ENCODE measurements at regions not wholly inside any gene's neighbourhood (a gene's known extent, or its start where the extent isn't known, plus 50 kb on each side); places are given as distances from the start of the nearest gene placed in this dataset.
"Not testable (repeated sequence)": the region's sequence is repeated elsewhere in the genome, so short reads cannot be mapped to it uniquely, and the experiment has no call there.

- H3K4me3 ChIP-seq; H3K27ac ChIP-seq; intact Hi-C loops (cut with DNase I; ENCODE audit: low total_unique reads); H3K9me3 ChIP-seq; DNase-seq; H3K36me3 ChIP-seq; in situ Hi-C loops (cut with MboI; ENCODE audit: low sequenced_read_pairs in 4 of 4); H3K27me3 ChIP-seq; H3K4me1 ChIP-seq: not testable (repeated sequence)
- ATAC-seq: peak; percentile 25 to 30
Measured at GRCh38 chr21:7743940-7744339, 2777.4 kb upstream of the TPTE start.

- peak; percentile 96 for ATAC-seq
- H3K4me3 ChIP-seq; H3K9me3 ChIP-seq; DNase-seq; H3K4me1 ChIP-seq; H3K27ac ChIP-seq; in situ Hi-C loops (cut with MboI; ENCODE audit: low sequenced_read_pairs in 4 of 4); intact Hi-C loops (cut with DNase I; ENCODE audit: low total_unique reads); H3K27me3 ChIP-seq; H3K36me3 ChIP-seq: not testable (repeated sequence)
Measured at GRCh38 chr21:7744406-7745099, 2776.8 kb upstream of the TPTE start.

GRCh38 chr21:7745100-7745450 lies 2776.3 kb upstream of the TPTE start:
- DNase-seq; H3K4me3 ChIP-seq; H3K4me1 ChIP-seq; H3K9me3 ChIP-seq; in situ Hi-C loops (cut with MboI; ENCODE audit: low sequenced_read_pairs in 4 of 4); H3K36me3 ChIP-seq; H3K27ac ChIP-seq; intact Hi-C loops (cut with DNase I; ENCODE audit: low total_unique reads); H3K27me3 ChIP-seq: not testable (repeated sequence)
- peak; percentile 59 to 64 for ATAC-seq

GRCh38 chr21:7747964-7748363 lies 2773.4 kb upstream of the TPTE start:
- in situ Hi-C loops (cut with MboI; ENCODE audit: low sequenced_read_pairs in 4 of 4); DNase-seq; H3K27me3 ChIP-seq; H3K4me1 ChIP-seq; H3K36me3 ChIP-seq; intact Hi-C loops (cut with DNase I; ENCODE audit: low total_unique reads); H3K27ac ChIP-seq; H3K9me3 ChIP-seq; H3K4me3 ChIP-seq: not testable (repeated sequence)
- ATAC-seq: peak in 1 of 2 donors; percentile 55

DNA sequence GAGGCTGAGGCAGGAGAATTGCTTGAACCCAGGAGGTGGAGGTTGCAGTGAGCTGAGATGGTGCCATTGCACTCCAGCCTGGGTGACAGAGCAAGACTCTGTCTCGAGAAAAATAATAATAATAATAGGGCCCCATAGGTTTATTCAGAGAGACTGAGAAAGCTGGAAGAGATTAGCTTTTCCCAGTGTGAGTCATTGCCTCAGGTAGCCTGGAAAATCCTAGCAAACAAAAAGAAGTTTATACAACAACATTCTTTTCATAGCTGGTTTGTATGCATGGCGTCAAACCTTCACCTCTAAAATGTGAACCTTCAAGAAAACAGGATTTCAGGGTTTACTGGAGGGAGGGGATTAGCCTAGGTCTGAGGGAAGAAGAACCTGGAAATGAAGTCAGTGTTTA lies 2768.8 kb upstream of the TPTE start:
- H3K4me1 ChIP-seq; DNase-seq; intact Hi-C loops (cut with DNase I; ENCODE audit: low total_unique reads); H3K9me3 ChIP-seq; H3K36me3 ChIP-seq; H3K4me3 ChIP-seq; ATAC-seq; H3K27ac ChIP-seq; H3K27me3 ChIP-seq; in situ Hi-C loops (cut with MboI; ENCODE audit: low sequenced_read_pairs in 4 of 4): not testable (repeated sequence)

DNA sequence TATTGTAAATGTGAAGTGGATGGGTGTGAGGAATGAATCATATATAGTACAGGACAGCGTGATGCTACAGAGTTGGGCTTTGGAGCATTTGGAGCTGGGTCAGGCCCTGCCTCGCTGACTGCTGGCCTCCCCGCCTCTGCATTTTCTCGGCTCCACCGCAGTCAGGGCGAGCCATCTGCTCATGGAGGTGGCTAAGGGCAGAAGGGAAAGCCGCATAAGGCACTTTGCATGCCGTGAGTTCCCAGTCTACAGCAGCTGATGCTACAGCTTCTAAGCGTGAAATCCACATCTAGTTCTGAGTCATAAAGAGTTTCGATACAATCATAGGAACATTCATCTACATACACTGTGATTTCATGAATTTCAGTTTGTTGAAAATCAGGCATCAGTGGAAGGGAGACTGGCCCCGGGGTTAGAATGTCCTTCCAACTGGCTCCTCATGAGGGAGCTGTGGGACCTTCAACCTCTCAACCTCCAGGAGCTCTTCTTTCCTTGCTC lies 2768.0 kb upstream of the TPTE start:
- H3K27ac ChIP-seq; H3K4me1 ChIP-seq; DNase-seq; in situ Hi-C loops (cut with MboI; ENCODE audit: low sequenced_read_pairs in 4 of 4); H3K27me3 ChIP-seq; H3K9me3 ChIP-seq; intact Hi-C loops (cut with DNase I; ENCODE audit: low total_unique reads); H3K36me3 ChIP-seq; ATAC-seq; H3K4me3 ChIP-seq: not testable (repeated sequence)

- H3K4me1 ChIP-seq; H3K27me3 ChIP-seq; DNase-seq; H3K36me3 ChIP-seq; H3K27ac ChIP-seq; H3K9me3 ChIP-seq; ATAC-seq; intact Hi-C loops (cut with DNase I; ENCODE audit: low total_unique reads); in situ Hi-C loops (cut with MboI; ENCODE audit: low sequenced_read_pairs in 4 of 4); H3K4me3 ChIP-seq: not testable (repeated sequence)
Measured at GRCh38 chr21:7769985-7770384, 2751.4 kb upstream of the TPTE start.

DNA sequence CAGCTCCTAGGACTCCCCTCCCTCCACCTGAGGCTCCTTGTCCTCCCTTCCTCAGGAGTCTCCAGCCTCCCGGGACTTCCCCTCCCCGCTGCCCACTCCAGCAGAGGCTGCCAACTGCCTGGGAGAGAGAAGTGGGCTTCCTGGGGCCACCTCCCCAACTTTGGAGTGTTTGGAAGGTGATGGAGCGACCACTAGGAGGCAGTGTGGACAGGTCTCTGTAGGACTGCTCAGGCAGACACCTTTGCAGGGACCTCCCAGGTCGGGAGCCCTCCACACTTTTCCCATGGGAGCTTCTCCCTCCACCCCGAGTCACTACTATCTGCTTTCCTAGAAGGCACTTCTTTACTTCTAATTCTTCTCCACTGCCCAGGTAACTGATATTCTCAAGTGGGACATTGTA lies 2747.2 kb upstream of the TPTE start:
- in situ Hi-C loops (cut with MboI; ENCODE audit: low sequenced_read_pairs in 4 of 4); H3K9me3 ChIP-seq: not testable (repeated sequence)

GRCh38 chr21:7775327-7775984 lies 2745.9 kb upstream of the TPTE start:
- DNase-seq; H3K4me1 ChIP-seq; intact Hi-C loops (cut with DNase I; ENCODE audit: low total_unique reads); ATAC-seq; H3K36me3 ChIP-seq; in situ Hi-C loops (cut with MboI; ENCODE audit: low sequenced_read_pairs in 4 of 4); H3K4me3 ChIP-seq; H3K27me3 ChIP-seq; H3K9me3 ChIP-seq; H3K27ac ChIP-seq: not testable (repeated sequence)

More for the DNA sequence above, 2747.2 kb upstream of the TPTE start:
- H3K4me3 ChIP-seq; H3K36me3 ChIP-seq; H3K4me1 ChIP-seq; H3K27ac ChIP-seq; H3K27me3 ChIP-seq; ATAC-seq; DNase-seq; intact Hi-C loops (cut with DNase I; ENCODE audit: low total_unique reads): not testable (repeated sequence)

GRCh38 chr21:7776035-7776434 lies 2745.3 kb upstream of the TPTE start:
- H3K36me3 ChIP-seq; H3K27ac ChIP-seq; H3K4me1 ChIP-seq; ATAC-seq; H3K4me3 ChIP-seq; in situ Hi-C loops (cut with MboI; ENCODE audit: low sequenced_read_pairs in 4 of 4); intact Hi-C loops (cut with DNase I; ENCODE audit: low total_unique reads); DNase-seq; H3K9me3 ChIP-seq; H3K27me3 ChIP-seq: not testable (repeated sequence)

- H3K36me3 ChIP-seq; ATAC-seq; H3K27me3 ChIP-seq; H3K4me3 ChIP-seq; DNase-seq; H3K27ac ChIP-seq; in situ Hi-C loops (cut with MboI; ENCODE audit: low sequenced_read_pairs in 4 of 4); H3K9me3 ChIP-seq; intact Hi-C loops (cut with DNase I; ENCODE audit: low total_unique reads); H3K4me1 ChIP-seq: not testable (repeated sequence)
Measured at GRCh38 chr21:7776622-7777021, 2744.8 kb upstream of the TPTE start.

GRCh38 chr21:7777289-7777688 lies 2744.1 kb upstream of the TPTE start:
- H3K27ac ChIP-seq; in situ Hi-C loops (cut with MboI; ENCODE audit: low sequenced_read_pairs in 4 of 4); H3K9me3 ChIP-seq; H3K4me1 ChIP-seq; H3K4me3 ChIP-seq; ATAC-seq; intact Hi-C loops (cut with DNase I; ENCODE audit: low total_unique reads); H3K27me3 ChIP-seq; H3K36me3 ChIP-seq: not testable (repeated sequence)
- DNase-seq: peak in 1 of 2 donors; percentile 6
